ENCODE measurements at regions not wholly inside any gene's neighbourhood (a gene's known extent, or its start where the extent isn't known, plus 50 kb on each side); places are given as distances from the start of the nearest gene placed in this dataset.

- no peak for DNase-seq (ENCODE audit: low spot score)
- TF ChIP-seq, protein P1, sequence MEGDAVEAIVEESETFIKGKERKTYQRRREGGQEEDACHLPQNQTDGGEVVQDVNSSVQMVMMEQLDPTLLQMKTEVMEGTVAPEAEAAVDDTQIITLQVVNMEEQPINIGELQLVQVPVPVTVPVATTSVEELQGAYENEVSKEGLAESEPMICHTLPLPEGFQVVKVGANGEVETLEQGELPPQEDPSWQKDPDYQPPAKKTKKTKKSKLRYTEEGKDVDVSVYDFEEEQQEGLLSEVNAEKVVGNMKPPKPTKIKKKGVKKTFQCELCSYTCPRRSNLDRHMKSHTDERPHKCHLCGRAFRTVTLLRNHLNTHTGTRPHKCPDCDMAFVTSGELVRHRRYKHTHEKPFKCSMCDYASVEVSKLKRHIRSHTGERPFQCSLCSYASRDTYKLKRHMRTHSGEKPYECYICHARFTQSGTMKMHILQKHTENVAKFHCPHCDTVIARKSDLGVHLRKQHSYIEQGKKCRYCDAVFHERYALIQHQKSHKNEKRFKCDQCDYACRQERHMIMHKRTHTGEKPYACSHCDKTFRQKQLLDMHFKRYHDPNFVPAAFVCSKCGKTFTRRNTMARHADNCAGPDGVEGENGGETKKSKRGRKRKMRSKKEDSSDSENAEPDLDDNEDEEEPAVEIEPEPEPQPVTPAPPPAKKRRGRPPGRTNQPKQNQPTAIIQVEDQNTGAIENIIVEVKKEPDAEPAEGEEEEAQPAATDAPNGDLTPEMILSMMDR (IDR thresholded peaks at IDR 0.05; ENCODE audit: borderline replicate concordance, control extremely low read depth, extremely low read depth, insufficient read depth, missing control alignments), result no peak
- in situ Hi-C loops (cut with MboI; ENCODE audit: low sequenced_read_pairs, unreplicated experiment), result no loop called here
These were observed 91.4 kb upstream of the LRIG1 start for GRCh38 chr3:66592016-66592761.

GRCh38 chr3:66592927-66593625, 92.3 kb upstream of the LRIG1 start:
- no peak for DNase-seq (ENCODE audit: low spot score)
- TF ChIP-seq, protein P1 (IDR thresholded peaks at IDR 0.05; ENCODE audit: borderline replicate concordance, control extremely low read depth, extremely low read depth, insufficient read depth, missing control alignments), result no peak
- in situ Hi-C loops (cut with MboI; ENCODE audit: low sequenced_read_pairs, unreplicated experiment), result no loop called here

GRCh38 chr3:66593978-66594377, 93.2 kb upstream of the LRIG1 start:
- DNase-seq (ENCODE audit: low spot score), result no peak
- TF ChIP-seq, protein P1 (IDR thresholded peaks at IDR 0.05; ENCODE audit: borderline replicate concordance, control extremely low read depth, extremely low read depth, insufficient read depth, missing control alignments), result no peak
- in situ Hi-C loops (cut with MboI; ENCODE audit: low sequenced_read_pairs, unreplicated experiment), result no loop called here

DNA sequence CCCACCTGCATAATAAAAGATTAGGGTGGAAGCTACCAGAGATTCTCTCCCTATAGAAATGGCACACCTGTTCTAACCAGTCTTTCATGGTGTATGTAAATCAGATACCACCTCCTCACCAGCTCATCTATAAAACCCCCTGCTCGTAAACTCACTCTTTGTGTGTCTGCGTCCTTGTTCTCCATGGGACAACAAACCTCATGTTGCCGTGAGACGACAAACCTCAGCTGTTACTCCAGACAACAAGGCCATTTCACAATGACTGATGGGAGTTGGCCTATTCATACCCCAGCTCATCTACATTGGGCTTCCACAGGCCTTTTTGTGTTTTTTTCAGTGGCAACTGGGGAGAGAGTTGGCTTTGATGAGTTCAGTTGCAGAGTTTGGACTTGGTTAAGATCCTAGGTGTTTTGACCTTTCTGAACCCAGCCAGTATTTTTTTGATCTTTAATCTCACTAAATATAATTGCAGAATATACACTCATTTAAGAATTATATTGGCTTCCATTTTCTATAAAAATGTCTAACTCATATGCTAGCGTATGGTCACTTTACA, 96.6 kb upstream of the LRIG1 start:
- DNase-seq (ENCODE audit: low spot score), result no peak
- TF ChIP-seq, protein P1 (IDR thresholded peaks at IDR 0.05; ENCODE audit: borderline replicate concordance, control extremely low read depth, extremely low read depth, insufficient read depth, missing control alignments), result no peak
- in situ Hi-C loops (cut with MboI; ENCODE audit: low sequenced_read_pairs, unreplicated experiment), result no loop called here

GRCh38 chr3:66598168-66598567, 97.3 kb upstream of the LRIG1 start:
- in situ Hi-C loops (cut with MboI; ENCODE audit: low sequenced_read_pairs, unreplicated experiment), result no loop called here
- TF ChIP-seq, protein P1 (IDR thresholded peaks at IDR 0.05; ENCODE audit: borderline replicate concordance, control extremely low read depth, extremely low read depth, insufficient read depth, missing control alignments), result no peak
- no peak for DNase-seq (ENCODE audit: low spot score)

DNA sequence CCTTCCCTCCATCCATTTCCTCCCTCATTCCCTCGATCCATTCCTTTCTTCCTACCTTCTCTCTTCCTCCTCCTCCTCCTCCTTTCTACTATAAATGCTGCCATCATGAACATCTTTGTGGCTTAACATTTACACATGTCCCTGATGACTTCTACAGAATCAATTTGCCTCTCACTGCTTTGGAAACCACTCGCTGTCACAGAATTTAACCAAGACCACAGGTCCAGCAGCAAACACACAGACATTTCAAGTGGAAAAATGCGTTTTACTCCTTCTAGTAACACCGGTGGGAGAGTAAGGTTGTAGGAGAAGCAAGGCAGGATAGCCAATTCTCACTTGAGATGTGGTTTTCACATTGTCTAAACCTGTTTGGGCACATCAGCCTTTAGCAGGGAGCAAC, 101.4 kb upstream of the LRIG1 start:
- DNase-seq (ENCODE audit: low spot score), result no peak
- TF ChIP-seq, protein P1 (IDR thresholded peaks at IDR 0.05; ENCODE audit: borderline replicate concordance, control extremely low read depth, extremely low read depth, insufficient read depth, missing control alignments), result no peak
- in situ Hi-C loops (cut with MboI; ENCODE audit: low sequenced_read_pairs, unreplicated experiment), result no loop called here

Measured in GM13976 (cell line).